M059J (cell line): ENCODE measurements at regions not wholly inside any gene's neighbourhood (a gene's known extent, or its start where the extent isn't known, plus 50 kb on each side); places are given as distances from the start of the nearest gene placed in this dataset.
"Not testable (repeated sequence)": the region's sequence is repeated elsewhere in the genome, so short reads cannot be mapped to it uniquely, and the experiment has no call there.

Experiments used
- DNase-seq: peaks from one replicate; pipeline ENCODE4 v3.0.0-alpha.2; 2012; ENCODE audit warnings: low read depth

GRCh38 chr7:66574768-66575167, 53.9 kb upstream of the KCTD7 start:
- DNase-seq = not testable (repeated sequence)

- no peak for DNase-seq
These were observed 53.3 kb upstream of the KCTD7 start for GRCh38 chr7:66575398-66575797.

- no peak for DNase-seq
These were observed 52.0 kb upstream of the KCTD7 start for GRCh38 chr7:66576646-66577045.
